GM12892 (cell line): ENCODE measurements at regions not wholly inside any gene's neighbourhood (a gene's known extent, or its start where the extent isn't known, plus 50 kb on each side); places are given as distances from the start of the nearest gene placed in this dataset.

Source experiments
- POLR2A ChIP-seq: IDR thresholded peaks from 2 replicates; pipeline ENCODE4 v1.6.1; 2011; ENCODE audit warnings: low read depth, low read length, control low read depth
- POLR2AphosphoS5 ChIP-seq: IDR thresholded peaks from 2 replicates; pipeline ENCODE4 v1.6.1; 2011; ENCODE audit warnings: low read depth, low read length, control low read depth

GRCh38 chr2:145930318-145930717 lies 1410.4 kb upstream of the ZEB2 start:
- TF ChIP-seq POLR2A, result no peak
- TF ChIP-seq POLR2AphosphoS5, result no peak
